Liver (tissue), 3 donors: ENCODE measurements at regions not wholly inside any gene's neighbourhood (a gene's known extent, or its start where the extent isn't known, plus 50 kb on each side); places are given as distances from the start of the nearest gene placed in this dataset.

Experiments
- ATF3 ChIP-seq: IDR thresholded peaks from 2 replicates; pipeline ENCODE4 v1.6.1; 2016; ENCODE audit warnings: antibody characterized with exemption
- CTCF ChIP-seq: fragments of 150-350 bp; IDR thresholded peaks from 2 replicates; pipeline ENCODE4 v1.5.1; 2017; ENCODE audit warnings: improper control_type of control experiment, low read depth, low read length; ENCODE audit not compliant: missing input control
- FOXA1 ChIP-seq: IDR thresholded peaks from 2 replicates; pipeline ENCODE4 v1.6.1; 2016; ENCODE audit warnings: antibody characterized with exemption
- GABPA ChIP-seq, 2 donors: IDR thresholded peaks in 1 of 2; conservative IDR thresholded peaks in 1 of 2; 2 replicates each; pipeline ENCODE4 v1.6.1; 2016; ENCODE audit warnings: antibody characterized with exemption in 2 of 2, mild to moderate bottlenecking in 1 of 2, moderate library complexity in 1 of 2
- MAX ChIP-seq: IDR thresholded peaks from 2 replicates; pipeline ENCODE4 v1.6.1; 2016; ENCODE audit warnings: antibody characterized with exemption
- RAD21 ChIP-seq, 2 donors: IDR thresholded peaks; 2 replicates each; pipeline ENCODE4 v1.6.1; 2016; ENCODE audit warnings: antibody characterized with exemption in 2 of 2, mild to moderate bottlenecking in 2 of 2
- RXRA ChIP-seq, 2 donors: IDR thresholded peaks; 2 replicates each; pipeline ENCODE4 v1.6.1; 2017 to 2018; ENCODE audit warnings: antibody characterized with exemption in 2 of 2, mild to moderate bottlenecking in 1 of 2
- SP1 ChIP-seq: IDR thresholded peaks from 2 replicates; pipeline ENCODE4 v1.6.1; 2018; ENCODE audit warnings: antibody characterized with exemption, mild to moderate bottlenecking
- YY1 ChIP-seq: IDR thresholded peaks from 2 replicates; pipeline ENCODE4 v1.6.1; 2016; ENCODE audit warnings: antibody characterized with exemption, mild to moderate bottlenecking
- ZBTB33 ChIP-seq: IDR thresholded peaks from 2 replicates; pipeline ENCODE4 v1.6.1; 2016; ENCODE audit warnings: antibody characterized with exemption
- donor health status: healthy.
- donor health status: healthy.

- TF ChIP-seq CTCF (no peak), MAX (no peak), SP1 (no peak), ZBTB33 (no peak), GABPA (IDR thresholded peaks at IDR 0.05 in 1 of 2, conservative IDR thresholded peaks at IDR 0.05 in 1 of 2) (no peak), YY1 (no peak), RAD21 (IDR thresholded peaks at IDR 0.05) (no peak), ATF3 (no peak), FOXA1 (no peak), RXRA (IDR thresholded peaks at IDR 0.05) (no peak)
These were observed 239.4 kb upstream of the LRRN1 start for GRCh38 chr3:3559786-3560185.
